HepG2 (cell line): ENCODE measurements at regions not wholly inside any gene's neighbourhood (a gene's known extent, or its start where the extent isn't known, plus 50 kb on each side); places are given as distances from the start of the nearest gene placed in this dataset.

Experiments
- ATAC-seq: fragments of 200-7000 bp; cut with Tn5 transposase; 3 replicates; pipeline ENCODE4 v1.9.1; 2020; ENCODE audit warnings: mild to moderate bottlenecking, moderate library complexity
- BruUV-seq: library from RNA; stranded (reverse); fragments of 400-500 nt; replicated peaks from 2 replicates; lab custom pipeline; 2021; lab: Mats Ljungman, UMichigan
- CTCF ChIA-PET: fragments of 300-600 bp; formaldehyde crosslinking; extraction: SDS; loops from one replicate; lab custom pipeline; 2021; ENCODE audit warnings: low total read pairs, inconsistent platforms, low intra/inter-chr PET ratio; lab: Yijun Ruan, JAX
- POLR2A ChIA-PET: fragments of 350-600 bp; sonication (Branson Sonifier 250); formaldehyde crosslinking; loops from one replicate; lab custom pipeline; 2020; ENCODE audit warnings: antibody characterized with exemption, inconsistent platforms; lab: Yijun Ruan, JAX
- DNase-seq: peaks from one replicate; pipeline ENCODE4 v3.0.0-alpha.2; 2015; ENCODE audit warnings: low spot score
- FAIRE-seq: peaks from 3 replicates; lab custom pipeline; 2011; peaks lifted over from hg19 to GRCh38; lab: Jason Lieb, UNC
- H2AFZ ChIP-seq: one replicate; pipeline ENCODE4 v1.6.1; 2011; ENCODE audit warnings: low read length, inconsistent platforms
- H3K27ac ChIP-seq: fragments of 300-600 bp; 3 replicates; pipeline ENCODE4 v1.8.0; 2011; ENCODE audit warnings: mixed run types, mild to moderate bottlenecking, mixed read lengths, low read length, inconsistent platforms; ENCODE audit not compliant: insufficient read depth; ENCODE audit errors: extremely low read length
- H3K27me3 ChIP-seq, 2 experiments: fragments of 200-600 bp in 1 of 2; 2 replicates in 1 of 2; 3 replicates in 1 of 2; pipeline versions ENCODE4 v1.6.0 to v1.8.0; 2011; ENCODE audit warnings: low read length in 2 of 2, mild to moderate bottlenecking in 2 of 2, moderate library complexity in 2 of 2, inconsistent platforms in 1 of 2; ENCODE audit not compliant: insufficient read depth in 2 of 2, control insufficient read depth in 1 of 2
- H3K36me3 ChIP-seq, 2 experiments: fragments of 200-600 bp in 1 of 2; replicated peaks in 1 of 2; 2 replicates in 1 of 2; 3 replicates in 1 of 2; pipeline versions ENCODE4 v1.5.1 to v1.8.0; 2011; ENCODE audit warnings: low read length in 2 of 2, inconsistent platforms in 1 of 2; ENCODE audit not compliant: insufficient read depth in 2 of 2, control insufficient read depth in 1 of 2
- H3K4me1 ChIP-seq: 2 replicates; pipeline ENCODE4 v1.5.1; 2012; ENCODE audit warnings: low read length, inconsistent platforms; ENCODE audit not compliant: insufficient read depth
- H3K4me2 ChIP-seq: 2 replicates; pipeline ENCODE4 v1.6.0; 2011; ENCODE audit warnings: low read depth, low read length, inconsistent platforms
- H3K4me3 ChIP-seq, 3 experiments: fragments of 200-600 bp in 1 of 3; sonication (generic), shearing (Covaris generic) in 1 of 3; replicated peaks in 1 of 3; 2 replicates each; pipeline ENCODE4 v1.5.1; 2011 to 2016; ENCODE audit warnings: low read length in 3 of 3, inconsistent platforms in 2 of 3, low read depth in 2 of 3, mild to moderate bottlenecking in 2 of 3, control low read depth in 1 of 3, mixed read lengths in 1 of 3; ENCODE audit not compliant: insufficient read depth in 1 of 3
- H3K79me2 ChIP-seq: one replicate; pipeline ENCODE4 v1.6.1; 2011; ENCODE audit warnings: low read length, inconsistent platforms; ENCODE audit not compliant: insufficient read depth
- H3K9ac ChIP-seq: 2 replicates; pipeline ENCODE4 v1.6.0; 2011; ENCODE audit warnings: mild to moderate bottlenecking, low read depth, low read length, inconsistent platforms; ENCODE audit not compliant: insufficient read depth
- H3K9me3 ChIP-seq: 2 replicates; pipeline ENCODE4 v1.5.1; 2012; ENCODE audit warnings: mild to moderate bottlenecking, low read length
- H4K20me1 ChIP-seq: 2 replicates; pipeline ENCODE4 v1.6.0; 2011; ENCODE audit warnings: inconsistent platforms, mild to moderate bottlenecking, low read length, moderate library complexity; ENCODE audit not compliant: insufficient read depth
- CBX1 ChIP-seq: IDR thresholded peaks from one replicate; pipeline ENCODE4 v1.6.1; 2016; ENCODE audit warnings: antibody characterized with exemption, low read depth
- ETS1 ChIP-seq: sonication (generic); formaldehyde crosslinking; IDR thresholded peaks from 2 replicates; pipeline ENCODE4 v1.4.0; 2020; ENCODE audit warnings: missing genetic modification reagents
- IRF1 ChIP-seq: sonication (generic); formaldehyde crosslinking; IDR thresholded peaks from 2 replicates; pipeline ENCODE4 v1.4.0; 2020; ENCODE audit warnings: low read depth, mild to moderate bottlenecking, missing genetic modification reagents
- MIXL1 ChIP-seq: IDR thresholded peaks from 2 replicates; pipeline ENCODE4 v1.6.1; 2016
- SAFB2 ChIP-seq: sonication (generic); formaldehyde crosslinking; IDR thresholded peaks from 2 replicates; pipeline ENCODE4 v1.5.1; 2020; ENCODE audit warnings: missing genetic modification reagents, low read depth, mild to moderate bottlenecking, borderline replicate concordance
- SIX4 ChIP-seq: sonication (generic); formaldehyde crosslinking; IDR thresholded peaks from 2 replicates; pipeline ENCODE4 v1.4.0; 2020; ENCODE audit warnings: missing genetic modification reagents
- SMARCE1 ChIP-seq: fragments of 450-650 bp; IDR thresholded peaks from 2 replicates; pipeline ENCODE4 v1.6.1; 2017; ENCODE audit warnings: borderline replicate concordance
- TCF7L2 ChIP-seq: IDR thresholded peaks from 2 replicates; pipeline ENCODE4 v1.6.1; 2011; ENCODE audit warnings: mild to moderate bottlenecking, low read depth, low read length, moderate library complexity
- TMF1 ChIP-seq: sonication (generic); formaldehyde crosslinking; IDR thresholded peaks from 2 replicates; pipeline ENCODE4 v1.8.1; 2022; ENCODE audit warnings: low read depth, missing genetic modification reagents
- ZBTB7B ChIP-seq: sonication (generic); formaldehyde crosslinking; IDR thresholded peaks from 2 replicates; pipeline ENCODE4 v1.4.0; 2020; ENCODE audit warnings: missing genetic modification reagents
- ZBTB8A ChIP-seq: sonication (generic); formaldehyde crosslinking; IDR thresholded peaks from 2 replicates; pipeline ENCODE4 v1.4.0; 2020; ENCODE audit warnings: mild to moderate bottlenecking, low read depth, missing genetic modification reagents, borderline replicate concordance
- ZNF333 ChIP-seq: sonication (generic); formaldehyde crosslinking; IDR thresholded peaks from 2 replicates; pipeline ENCODE4 v1.4.0; 2020; ENCODE audit warnings: mild to moderate bottlenecking, missing genetic modification reagents, borderline replicate concordance
- WGBS: methylation state at CpG from one replicate; pipeline ENCODE4 v1.1.6; 2017; ENCODE audit warnings: low lambda C conversion rate; 5-methylcytosine and 5-hydroxymethylcytosine counted together
- in situ Hi-C: cut with HindIII; loops from 2 replicates; pipeline ENCODE4 v1.10.0; 2017; ENCODE audit warnings: low pct_unique_long_range_greater_than_20kb; ENCODE audit not compliant: extremely low pct_ligation_motif_present
- intact Hi-C: fragments of 100-400 bp; cut with micrococcal nuclease; formaldehyde crosslinking; loops from one replicate; pipeline ENCODE4 v1.10.0; 2022; ENCODE audit not compliant: unreplicated experiment
- TF ChIP-seq, protein P1 (sequence below): sonication (generic); formaldehyde crosslinking; IDR thresholded peaks from 2 replicates; pipeline ENCODE4 v1.4.0; 2020; ENCODE audit warnings: missing genetic modification reagents, borderline replicate concordance
- TF ChIP-seq, protein P2 (sequence below): sonication (generic); formaldehyde crosslinking; IDR thresholded peaks from 2 replicates; pipeline ENCODE4 v1.5.0; 2020; ENCODE audit warnings: mild to moderate bottlenecking, missing genetic modification reagents, moderate library complexity

DNA sequence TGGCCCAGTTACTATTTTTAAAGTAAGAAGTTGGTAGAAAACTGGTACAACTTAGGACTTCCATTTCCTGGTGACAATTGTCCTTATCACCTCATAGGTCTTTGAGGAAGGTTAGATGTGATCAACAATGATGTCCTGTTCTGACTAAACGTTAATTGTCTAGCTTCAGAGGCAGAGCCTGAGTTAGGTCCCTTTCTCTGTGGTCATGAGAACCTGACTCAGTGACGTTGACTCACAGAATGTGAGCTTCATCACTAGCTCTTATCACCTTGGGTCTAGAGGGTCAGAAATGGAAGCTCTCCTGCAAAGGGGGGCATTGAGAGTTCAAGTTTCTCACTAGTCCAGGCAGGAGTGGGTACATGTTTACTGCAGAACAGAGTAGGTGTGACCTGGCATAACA lies 60.6 kb upstream of the ATP8B1 start:
- Histone ChIP-seq H3K36me3 (no peaks in the 10 kb centered on the region), H2AFZ (no peak overlapping the region), H3K4me1 (peaks cover 11% of the 10 kb centered on the region), H4K20me1 (no peaks in the 10 kb centered on the region), H3K79me2 (no peaks in the 10 kb centered on the region), H3K4me2 (no peak overlapping the region), H3K9ac (no peak overlapping the region), H3K27me3 (no peaks in the 10 kb centered on the region), H3K27ac (no peak overlapping the region), H3K4me3 (no peak overlapping the region), H3K9me3 (no peaks in the 10 kb centered on the region)
- TF ChIP-seq SAFB2 (CRISPR knock-in tag) (no peak), TCF7L2 (no peak), ZBTB8A (CRISPR knock-in tag) (no peak), ZBTB7B (CRISPR knock-in tag) (no peak), TMF1 (CRISPR knock-in tag) (no peak), MIXL1 (CRISPR knock-in tag) (no peak)
- intact Hi-C loops, result no loop called here
- ChIA-PET POLR2A (no interaction called here), CTCF (no interaction called here)
- DNase-seq (no peak), ATAC-seq (no peak), FAIRE-seq (no peak)
- BruUV-seq, result no TSS peak
- WGBS, result 19% methylated on average over 2 of the region's 2 CpGs
- in situ Hi-C loops, result no loop called here

DNA sequence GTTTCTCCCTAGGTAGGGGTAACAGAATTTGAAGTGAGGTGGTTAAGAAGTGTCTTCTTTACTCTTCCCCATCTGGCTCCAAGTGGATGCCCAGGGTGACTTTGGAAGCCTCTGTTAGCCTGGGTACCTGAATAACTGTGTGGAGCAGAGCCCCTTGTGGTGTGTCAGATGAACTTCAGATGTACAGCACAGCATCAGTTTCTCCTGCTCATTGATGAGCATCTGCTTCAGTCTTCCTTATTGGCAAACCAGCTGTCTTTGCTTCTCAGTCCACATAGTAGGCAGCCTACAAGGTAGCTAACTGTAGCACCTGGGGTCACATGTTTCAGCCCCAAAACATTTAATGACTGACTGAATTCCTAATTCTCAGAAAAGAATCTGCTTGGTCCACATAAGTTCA lies 56.2 kb upstream of the ATP8B1 start:
- Histone ChIP-seq H3K9ac (no peak overlapping the region), H3K9me3 (no peaks in the 10 kb centered on the region), H4K20me1 (no peaks in the 10 kb centered on the region), H3K4me2 (no peak overlapping the region), H2AFZ (no peak overlapping the region), H3K4me1 (no peaks in the 10 kb centered on the region), H3K36me3 (no peaks in the 10 kb centered on the region), H3K27ac (no peak overlapping the region), H3K4me3 (no peak overlapping the region), H3K79me2 (no peaks in the 10 kb centered on the region), H3K27me3 (no peaks in the 10 kb centered on the region)
- intact Hi-C loops, result loop anchor here (5.0 to 10.0 kb wide), 3 partner anchors 55 to 237 kb away; partner anchors contain the start of genes ATP8B1 and NARS1
- ATAC-seq, result peak; percentile 94
- FAIRE-seq, result peak; percentile 70
- peak; percentile 44 for DNase-seq
- in situ Hi-C loops, result no loop called here
- BruUV-seq, result no TSS peak
- ChIA-PET CTCF (interaction anchor here (0.7 kb wide), 1 partner anchor 229 kb away, joined by 5 read pairs; no protein-coding TSS in a partner anchor), POLR2A (no interaction called here)
- TF ChIP-seq ZNF333 (CRISPR knock-in tag) (peak; percentile 75; the same call in 1 of the 2 replicates), SIX4 (no peak), IRF1 (CRISPR knock-in tag) (no peak), SMARCE1 (no peak), ETS1 (CRISPR knock-in tag) (no peak), CBX1 (no peak)
- TF ChIP-seq, protein P1, sequence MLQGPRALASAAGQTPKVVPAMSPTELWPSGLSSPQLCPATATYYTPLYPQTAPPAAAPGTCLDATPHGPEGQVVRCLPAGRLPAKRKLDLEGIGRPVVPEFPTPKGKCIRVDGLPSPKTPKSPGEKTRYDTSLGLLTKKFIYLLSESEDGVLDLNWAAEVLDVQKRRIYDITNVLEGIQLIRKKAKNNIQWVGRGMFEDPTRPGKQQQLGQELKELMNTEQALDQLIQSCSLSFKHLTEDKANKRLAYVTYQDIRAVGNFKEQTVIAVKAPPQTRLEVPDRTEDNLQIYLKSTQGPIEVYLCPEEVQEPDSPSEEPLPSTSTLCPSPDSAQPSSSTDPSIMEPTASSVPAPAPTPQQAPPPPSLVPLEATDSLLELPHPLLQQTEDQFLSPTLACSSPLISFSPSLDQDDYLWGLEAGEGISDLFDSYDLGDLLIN (CRISPR knock-in tag), result no peak
- TF ChIP-seq, protein P2, sequence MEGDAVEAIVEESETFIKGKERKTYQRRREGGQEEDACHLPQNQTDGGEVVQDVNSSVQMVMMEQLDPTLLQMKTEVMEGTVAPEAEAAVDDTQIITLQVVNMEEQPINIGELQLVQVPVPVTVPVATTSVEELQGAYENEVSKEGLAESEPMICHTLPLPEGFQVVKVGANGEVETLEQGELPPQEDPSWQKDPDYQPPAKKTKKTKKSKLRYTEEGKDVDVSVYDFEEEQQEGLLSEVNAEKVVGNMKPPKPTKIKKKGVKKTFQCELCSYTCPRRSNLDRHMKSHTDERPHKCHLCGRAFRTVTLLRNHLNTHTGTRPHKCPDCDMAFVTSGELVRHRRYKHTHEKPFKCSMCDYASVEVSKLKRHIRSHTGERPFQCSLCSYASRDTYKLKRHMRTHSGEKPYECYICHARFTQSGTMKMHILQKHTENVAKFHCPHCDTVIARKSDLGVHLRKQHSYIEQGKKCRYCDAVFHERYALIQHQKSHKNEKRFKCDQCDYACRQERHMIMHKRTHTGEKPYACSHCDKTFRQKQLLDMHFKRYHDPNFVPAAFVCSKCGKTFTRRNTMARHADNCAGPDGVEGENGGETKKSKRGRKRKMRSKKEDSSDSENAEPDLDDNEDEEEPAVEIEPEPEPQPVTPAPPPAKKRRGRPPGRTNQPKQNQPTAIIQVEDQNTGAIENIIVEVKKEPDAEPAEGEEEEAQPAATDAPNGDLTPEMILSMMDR (CRISPR knock-in tag), result peak; percentile 76
